ENCODE measurements at regions not wholly inside any gene's neighbourhood (a gene's known extent, or its start where the extent isn't known, plus 50 kb on each side); places are given as distances from the start of the nearest gene placed in this dataset.

DNA sequence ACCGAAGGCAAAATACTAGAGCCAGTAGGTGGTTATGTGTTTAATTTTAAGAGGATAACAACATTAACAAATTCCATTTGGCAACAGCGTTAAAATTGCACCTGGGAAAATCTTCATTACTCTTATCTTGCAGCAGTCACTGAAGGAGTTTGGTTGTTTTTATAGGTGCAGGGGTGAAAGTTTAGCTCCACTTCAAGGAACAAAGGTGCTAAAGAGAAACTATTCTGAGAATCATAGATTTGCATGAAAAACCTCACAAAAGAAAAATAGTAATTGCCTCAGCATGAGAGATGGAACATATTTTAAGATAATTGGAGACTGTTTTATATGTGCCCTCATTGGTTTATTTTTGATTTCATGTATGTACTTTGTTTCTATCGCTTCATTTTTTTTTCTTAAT is 444.4 kb downstream of the UTRN start:
- DNase-seq (ENCODE audit: extremely low spot score, insufficient read length, low read depth) (no peak), FAIRE-seq (peak; percentile 78)

DNA sequence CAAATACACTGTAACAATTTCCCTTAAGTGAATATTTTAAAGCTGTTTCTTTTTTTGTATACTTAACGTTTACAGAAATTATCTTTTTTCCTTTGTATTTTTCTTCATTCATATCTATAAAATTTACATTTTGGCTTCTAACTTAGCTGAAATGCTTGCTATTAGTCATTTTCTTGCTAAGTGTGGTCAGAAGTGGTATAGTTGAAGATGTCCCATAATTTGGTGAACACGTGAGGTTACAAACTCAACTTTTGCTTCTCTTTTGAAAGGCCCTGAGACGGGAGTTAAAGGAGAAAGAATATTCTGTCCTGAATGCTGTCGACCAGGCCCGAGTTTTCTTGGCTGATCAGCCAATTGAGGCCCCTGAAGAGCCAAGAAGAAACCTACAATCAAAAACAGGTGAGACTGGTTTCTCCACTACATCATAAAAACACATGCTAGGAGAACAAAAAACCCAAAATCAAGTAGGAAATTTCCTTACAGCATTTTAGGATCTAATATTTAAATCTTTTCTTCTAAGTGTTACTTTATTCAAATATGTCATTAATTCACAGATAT is 445.0 kb downstream of the UTRN start:
- FAIRE-seq, result peak; percentile 65
- DNase-seq (ENCODE audit: extremely low spot score, insufficient read length, low read depth), result no peak

DNA sequence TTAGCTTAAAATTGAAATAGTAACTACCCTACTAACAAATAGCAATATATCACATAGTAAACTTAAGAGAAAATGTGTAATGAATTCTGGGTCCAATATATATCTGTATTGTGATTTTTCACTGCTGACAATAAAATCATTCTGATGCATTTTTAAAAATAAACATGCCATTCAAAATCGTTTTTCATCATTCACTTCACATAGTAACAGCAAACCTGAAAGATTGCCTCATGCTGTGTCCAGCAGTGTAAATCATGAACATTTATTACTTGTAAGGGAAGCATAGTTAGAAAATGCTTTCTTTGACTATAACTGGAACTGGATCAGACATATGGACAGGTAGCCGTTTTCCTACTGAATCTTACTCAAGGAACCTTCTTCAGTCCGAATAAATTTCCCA is 446.1 kb downstream of the UTRN start:
- no peak for FAIRE-seq

DNA sequence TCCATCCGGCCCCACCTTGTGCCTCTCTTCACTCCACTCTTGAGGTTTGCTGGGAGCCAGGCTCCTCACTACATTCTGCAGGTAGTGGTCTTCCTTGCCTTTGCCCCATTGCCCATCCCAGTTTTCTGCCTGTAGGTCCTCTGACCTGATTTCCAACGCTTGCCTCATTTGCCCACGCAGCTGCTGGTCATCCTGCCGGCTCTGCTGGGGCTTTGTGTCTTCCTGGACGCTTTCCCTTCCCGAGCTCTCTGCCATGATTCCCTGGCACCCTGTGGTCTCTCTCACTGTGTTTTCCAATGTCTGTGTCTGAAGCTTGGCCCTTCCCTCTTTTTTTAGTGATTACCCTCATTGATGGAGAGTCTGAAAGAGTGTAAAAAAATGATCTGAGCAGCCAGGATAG is 451.6 kb downstream of the UTRN start:
- no peak for FAIRE-seq
- no peak for DNase-seq (ENCODE audit: extremely low spot score, insufficient read length, low read depth)

More for the DNA sequence above, 446.1 kb downstream of the UTRN start:
- no peak for DNase-seq (ENCODE audit: extremely low spot score, insufficient read length, low read depth)

DNA sequence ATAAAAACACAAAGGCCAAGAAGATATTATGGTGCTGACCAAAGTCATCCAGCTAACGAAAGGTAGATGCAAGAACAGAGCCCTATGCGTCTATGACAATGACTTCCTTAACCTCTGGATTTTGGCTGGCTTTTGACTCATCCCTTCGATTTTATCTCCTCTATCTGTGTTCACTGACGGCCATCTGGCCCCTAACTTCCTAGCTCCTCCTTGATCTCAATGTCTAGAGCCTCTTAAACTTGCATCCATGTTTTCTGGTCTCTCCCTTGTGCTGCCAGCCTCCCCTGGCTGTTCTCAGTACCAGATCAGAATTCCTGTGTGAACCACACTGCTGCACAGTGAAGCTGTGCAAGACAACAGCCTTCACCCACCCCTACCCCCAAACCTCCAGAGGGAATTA is 452.9 kb downstream of the UTRN start:
- FAIRE-seq, result no peak
- no peak for DNase-seq (ENCODE audit: extremely low spot score, insufficient read length, low read depth)

DNA sequence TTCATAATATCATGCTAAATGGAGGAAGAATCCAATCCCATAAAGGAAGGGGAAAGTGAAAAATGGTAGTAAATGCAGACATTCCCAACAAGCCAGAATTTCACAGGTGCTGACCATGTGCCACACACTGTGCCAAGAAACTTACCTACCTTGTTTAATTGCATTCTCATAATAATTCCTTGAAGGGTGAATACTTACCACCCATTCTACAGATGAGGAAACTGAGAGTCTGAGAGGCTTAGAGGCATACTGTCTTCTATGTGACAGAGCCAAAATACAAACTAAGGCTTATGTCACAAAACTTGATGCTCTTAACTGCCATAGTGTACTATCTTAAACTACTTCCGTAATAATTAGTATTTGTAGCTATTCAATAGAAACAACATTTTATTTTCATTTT is 454.7 kb downstream of the UTRN start:
- FAIRE-seq, result peak; percentile 18
- no peak for DNase-seq (ENCODE audit: extremely low spot score, insufficient read length, low read depth)

DNA sequence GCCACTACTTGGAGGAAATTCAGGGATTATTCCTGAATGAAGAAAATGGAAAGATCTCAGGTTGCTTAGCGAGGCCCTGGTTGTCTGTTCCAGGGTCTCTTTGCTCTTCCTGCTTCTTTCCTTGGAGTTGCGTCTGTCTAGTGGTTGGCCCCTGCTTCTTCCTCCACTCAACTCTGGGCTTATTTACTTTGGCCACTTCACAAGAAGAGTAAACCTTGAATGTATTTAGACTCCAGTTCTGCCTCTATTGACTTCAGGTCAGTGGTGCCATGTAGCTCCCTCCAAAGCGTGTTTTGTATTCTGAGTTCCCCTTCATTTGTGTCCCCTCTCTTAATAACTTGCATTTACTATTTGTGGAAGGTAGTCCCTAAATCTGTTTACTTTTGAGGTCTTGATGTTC is 456.5 kb downstream of the UTRN start:
- DNase-seq (ENCODE audit: extremely low spot score, insufficient read length, low read depth) (no peak), FAIRE-seq (no peak)

DNA sequence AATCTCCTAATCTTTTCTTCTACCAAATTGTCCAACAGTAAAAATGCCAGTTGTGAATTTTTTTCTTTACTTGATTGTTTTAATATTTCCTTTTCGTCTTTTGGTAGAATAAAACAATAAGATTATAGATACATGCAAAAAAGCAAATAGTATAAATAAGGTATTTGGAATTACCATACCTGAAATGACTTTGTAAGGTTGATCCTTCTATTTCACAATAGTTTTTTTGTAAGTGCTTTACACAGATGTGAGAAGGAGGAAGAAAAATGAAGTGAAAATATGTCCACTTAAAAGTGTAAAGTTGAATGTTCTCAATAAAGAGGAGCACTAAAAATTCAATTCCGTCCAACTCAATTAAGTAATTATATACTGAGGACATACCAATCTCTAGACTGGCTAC is 457.6 kb downstream of the UTRN start:
- FAIRE-seq (no peak), DNase-seq (ENCODE audit: extremely low spot score, insufficient read length, low read depth) (no peak)

DNA sequence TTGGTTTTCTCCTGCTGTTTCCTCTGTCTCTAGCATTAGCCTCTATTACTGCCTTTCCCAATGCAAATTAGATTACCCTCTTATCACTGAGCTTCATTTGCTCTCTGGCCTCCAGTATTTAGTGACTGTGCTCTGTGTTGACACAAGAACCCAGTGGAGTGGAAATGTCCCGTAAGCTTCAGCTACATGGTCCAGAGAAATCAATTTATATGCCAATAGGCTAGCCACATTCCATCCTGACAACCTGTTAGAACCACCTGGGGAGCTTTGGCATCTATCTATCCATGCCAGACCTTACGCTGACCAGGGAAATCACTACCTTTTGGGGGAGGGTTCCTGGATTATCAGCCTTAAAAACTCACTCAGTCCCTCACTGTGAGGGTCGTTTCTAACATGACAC is 459.6 kb downstream of the UTRN start:
- DNase-seq (ENCODE audit: extremely low spot score, insufficient read length, low read depth), result no peak
- no peak for FAIRE-seq

DNA sequence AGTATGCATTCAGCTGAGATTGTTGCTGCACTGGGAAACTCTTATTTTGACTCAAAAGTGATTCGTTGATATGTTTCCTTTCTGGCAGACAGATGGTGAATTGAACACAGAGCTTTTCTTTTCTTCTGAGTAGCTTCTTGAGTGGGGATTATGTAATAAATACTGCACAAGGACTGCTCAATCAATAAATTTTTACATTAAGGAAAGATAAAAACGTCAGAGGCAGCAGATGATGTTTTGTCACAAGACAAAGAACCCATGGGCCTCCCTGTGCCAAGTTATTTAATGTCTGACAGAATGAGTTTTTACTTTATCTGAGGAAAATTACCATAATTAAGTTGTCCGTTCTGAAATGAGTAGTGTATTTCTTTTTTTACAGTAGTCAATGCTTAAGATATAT is 460.3 kb downstream of the UTRN start:
- DNase-seq (ENCODE audit: extremely low spot score, insufficient read length, low read depth) (no peak), FAIRE-seq (no peak)

DNA sequence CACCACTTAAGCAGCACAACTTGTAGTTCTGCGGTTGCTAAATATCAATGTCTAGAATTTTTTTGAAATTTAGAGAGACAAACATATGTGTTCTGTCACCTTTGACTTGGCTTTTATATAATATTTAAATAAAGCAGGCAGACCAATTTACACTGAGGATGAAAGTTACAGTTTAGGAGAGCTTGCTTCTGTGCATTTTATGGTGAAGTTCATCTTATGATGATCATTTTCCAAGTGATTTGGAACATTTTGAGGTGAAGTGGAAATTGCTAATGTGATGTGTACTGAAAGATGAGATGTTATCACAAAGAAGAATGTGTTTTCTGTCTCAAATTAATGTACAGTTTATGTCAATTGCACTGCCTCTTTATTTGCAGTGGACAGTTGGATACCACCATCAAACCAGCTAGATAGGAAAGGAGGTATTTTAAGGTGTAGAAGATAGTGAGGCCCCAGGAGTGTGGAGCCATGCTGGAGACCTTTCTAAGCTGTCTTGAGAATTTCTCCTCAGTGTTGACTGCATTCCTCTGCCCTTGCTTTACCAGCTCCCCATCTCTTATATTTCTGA is 461.9 kb downstream of the UTRN start:
- FAIRE-seq (no peak), DNase-seq (ENCODE audit: extremely low spot score, insufficient read length, low read depth) (no peak)

DNA sequence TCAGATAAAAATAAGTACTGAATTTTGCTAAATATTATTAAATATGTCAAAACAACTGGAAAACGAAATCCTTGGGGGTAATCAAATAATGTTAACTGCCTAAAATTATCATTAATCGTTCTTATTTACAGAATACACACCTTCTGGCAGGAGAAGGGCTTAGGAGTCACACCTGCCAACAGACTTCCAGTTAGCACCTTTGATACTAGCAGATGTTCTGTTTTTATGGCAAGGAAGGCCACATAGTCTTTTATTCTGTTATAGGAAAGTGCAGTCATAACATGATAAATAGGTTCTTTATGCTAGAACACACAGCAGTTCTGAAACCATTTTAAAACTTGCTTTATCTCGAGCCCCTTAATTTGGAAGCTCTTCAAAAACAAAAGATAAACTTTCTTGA is 464.1 kb downstream of the UTRN start:
- DNase-seq (ENCODE audit: extremely low spot score, insufficient read length, low read depth) (no peak), FAIRE-seq (no peak)

DNA sequence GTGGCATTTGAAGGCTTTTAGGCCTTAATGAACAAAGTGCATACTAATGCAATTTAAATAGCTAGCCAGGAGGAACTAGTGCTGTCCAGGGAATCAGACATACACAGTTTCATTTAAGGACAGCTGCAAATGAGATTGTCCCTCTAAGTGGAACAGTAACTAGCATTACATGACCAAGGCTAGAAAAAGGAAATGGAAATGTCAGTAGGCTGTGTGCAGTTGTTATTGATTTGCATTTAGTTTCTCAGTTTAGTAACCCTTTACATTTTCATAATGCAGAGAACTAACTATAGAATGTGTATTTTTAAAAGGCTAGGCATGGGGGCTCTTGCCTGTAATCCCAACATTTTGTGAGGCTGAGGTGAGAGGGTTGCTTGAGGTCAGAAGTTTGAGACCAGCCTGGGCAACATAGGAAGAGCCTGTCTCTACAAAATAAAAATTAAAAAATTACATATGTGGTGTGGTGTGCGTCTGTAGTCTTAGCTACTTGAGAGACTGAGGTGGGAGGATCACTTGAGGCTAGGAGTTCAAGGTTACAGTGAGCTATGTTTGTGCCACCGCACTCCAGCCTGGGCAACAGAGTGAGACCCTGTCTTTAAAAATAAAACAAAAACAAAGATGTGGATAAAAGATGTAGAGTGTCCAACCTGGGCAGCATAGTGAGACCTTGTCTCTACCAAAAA is 468.0 kb downstream of the UTRN start:
- no peak for DNase-seq (ENCODE audit: extremely low spot score, insufficient read length, low read depth)
- FAIRE-seq, result peak; percentile 90

DNA sequence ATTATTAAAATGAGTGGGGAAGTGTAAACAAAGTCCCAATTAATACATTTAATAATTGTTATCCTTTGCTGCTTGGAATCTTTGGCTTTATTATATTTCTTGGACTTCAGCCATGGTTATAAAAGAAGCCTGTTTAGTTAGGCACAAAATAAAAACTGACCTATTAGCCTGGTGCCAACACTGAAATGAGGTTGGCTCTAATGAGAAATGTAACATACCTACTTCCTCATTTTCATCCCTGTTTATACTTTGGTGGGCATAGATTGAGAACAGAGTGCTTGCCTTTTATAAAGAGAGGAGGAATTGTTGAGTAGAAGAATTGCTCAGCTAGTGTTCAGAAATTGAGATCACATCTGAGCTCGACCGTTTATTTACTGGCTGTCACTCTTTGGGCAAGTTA is 471.3 kb downstream of the UTRN start:
- no peak for FAIRE-seq
- no peak for DNase-seq (ENCODE audit: extremely low spot score, insufficient read length, low read depth)

DNA sequence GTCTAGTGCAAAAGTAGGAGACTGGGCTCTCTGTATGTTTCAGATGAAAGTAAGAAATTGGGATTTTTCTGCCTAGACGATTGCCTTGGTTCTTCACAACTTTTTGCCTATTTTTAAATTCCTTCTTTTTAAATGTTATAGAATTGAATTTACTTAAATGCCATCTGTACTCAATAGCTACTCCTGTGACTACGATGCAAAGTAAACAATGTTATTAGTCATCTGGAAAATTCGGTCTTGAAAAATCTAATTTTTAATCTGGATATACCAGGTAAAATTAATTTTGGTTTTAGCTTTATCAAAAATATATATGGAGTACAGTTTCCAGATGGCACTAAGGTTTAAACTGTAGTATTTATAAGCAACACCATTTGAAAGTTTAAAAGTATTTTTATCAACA is 472.2 kb downstream of the UTRN start:
- FAIRE-seq (no peak), DNase-seq (ENCODE audit: extremely low spot score, insufficient read length, low read depth) (no peak)

DNA sequence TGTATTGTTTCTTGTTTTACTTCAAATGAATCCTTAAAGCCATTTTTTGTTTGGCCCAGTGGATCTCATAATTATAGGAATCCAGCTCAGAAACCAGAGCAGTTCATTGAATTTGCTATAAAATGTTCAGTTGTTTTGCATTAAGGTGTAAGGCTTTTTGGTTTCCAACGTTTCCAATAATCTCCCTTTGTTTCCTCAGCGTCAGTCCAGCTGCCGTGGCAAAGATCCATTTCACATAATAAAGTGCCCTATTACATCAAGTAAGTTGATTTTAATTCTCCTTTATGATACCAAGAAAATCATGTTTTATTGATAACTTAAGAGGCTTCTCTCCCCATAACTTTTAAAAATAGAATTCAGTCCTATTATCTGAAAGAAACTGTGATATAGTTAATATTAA is 472.6 kb downstream of the UTRN start:
- no peak for DNase-seq (ENCODE audit: extremely low spot score, insufficient read length, low read depth)
- no peak for FAIRE-seq

DNA sequence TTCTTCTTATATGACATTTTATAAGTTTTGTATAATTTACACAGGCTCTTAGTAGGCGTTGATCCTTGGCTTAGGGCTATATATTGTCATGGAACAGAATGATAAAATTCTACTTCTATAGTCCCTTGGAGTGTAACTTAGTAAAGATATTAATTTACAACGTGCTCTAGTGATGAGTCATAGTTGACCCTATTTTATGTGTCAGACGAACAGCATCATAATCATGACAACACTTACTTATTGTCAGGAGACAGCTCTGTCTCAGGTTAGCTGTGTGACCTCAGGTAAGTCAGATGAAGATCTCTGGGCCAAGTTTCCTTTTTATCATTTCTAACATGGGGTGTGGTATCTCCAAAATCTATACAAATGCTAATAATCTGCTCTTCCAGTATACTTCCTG is 473.5 kb downstream of the UTRN start:
- peak; percentile 42 for FAIRE-seq
- DNase-seq (ENCODE audit: extremely low spot score, insufficient read length, low read depth), result no peak

DNA sequence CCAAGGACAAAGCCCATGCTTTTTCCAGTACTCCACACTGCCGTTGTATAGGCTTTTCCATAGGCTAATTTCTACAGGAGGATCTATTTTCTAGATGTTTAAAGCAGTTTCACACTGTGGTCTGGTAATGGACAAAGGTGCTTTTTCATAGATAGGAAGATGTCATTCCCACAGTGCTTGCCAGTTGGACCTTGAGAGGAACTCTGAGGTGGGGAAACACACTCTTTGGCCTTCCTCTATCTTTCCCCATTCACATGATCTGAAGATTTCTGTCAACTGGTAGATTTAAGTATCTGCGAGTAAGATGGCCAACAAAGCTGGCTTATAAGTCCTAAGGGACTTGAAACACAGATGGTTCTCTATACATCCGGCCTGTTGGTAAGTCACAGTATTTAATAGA is 477.3 kb downstream of the UTRN start:
- no peak for FAIRE-seq
- no peak for DNase-seq (ENCODE audit: extremely low spot score, insufficient read length, low read depth)

DNA sequence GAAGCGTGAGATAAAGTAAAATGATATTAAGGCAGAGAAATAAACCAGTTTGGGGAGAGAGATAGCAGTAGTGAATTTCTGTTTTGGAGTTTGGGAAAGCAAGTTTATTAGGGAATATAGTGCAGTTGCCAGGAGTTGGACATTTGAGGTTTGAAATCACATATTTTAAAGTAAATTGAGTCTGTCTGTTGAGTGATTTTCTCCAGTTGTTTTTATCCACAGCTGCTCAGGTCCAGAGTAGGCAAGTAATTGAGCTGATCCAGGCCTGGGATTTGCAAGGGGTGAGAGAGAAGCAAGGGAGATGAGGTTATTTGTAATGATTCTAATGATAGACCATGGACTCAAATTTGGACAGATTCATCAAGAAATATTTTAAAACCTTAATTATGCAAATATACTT is 481.9 kb downstream of the UTRN start:
- DNase-seq (ENCODE audit: extremely low spot score, insufficient read length, low read depth) (no peak), FAIRE-seq (no peak)

DNA sequence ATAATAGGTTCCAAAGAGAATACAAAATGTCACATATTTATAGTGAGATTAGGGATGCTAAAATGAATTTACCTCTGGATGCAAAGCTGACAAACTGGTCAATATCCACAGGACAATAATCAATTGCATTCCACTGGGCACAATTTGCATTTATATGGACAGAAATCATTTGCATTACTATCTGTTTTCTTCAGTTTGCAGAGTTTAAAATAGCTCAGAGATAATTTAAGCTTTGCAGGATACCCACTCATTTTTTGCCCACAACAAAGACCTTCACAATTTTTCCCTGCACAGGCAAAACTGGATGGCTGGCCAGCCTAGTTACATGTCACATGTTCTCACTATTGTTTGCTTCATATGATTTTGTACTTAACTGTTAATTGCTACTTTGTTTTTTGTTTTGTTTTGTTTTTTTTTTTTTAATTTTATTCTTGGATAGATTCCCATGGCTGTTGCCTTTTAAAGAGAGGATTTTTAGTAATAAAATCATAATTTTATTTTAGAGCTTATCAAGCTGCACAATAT is 483.5 kb downstream of the UTRN start:
- FAIRE-seq (no peak), DNase-seq (ENCODE audit: extremely low spot score, insufficient read length, low read depth) (no peak)

DNA sequence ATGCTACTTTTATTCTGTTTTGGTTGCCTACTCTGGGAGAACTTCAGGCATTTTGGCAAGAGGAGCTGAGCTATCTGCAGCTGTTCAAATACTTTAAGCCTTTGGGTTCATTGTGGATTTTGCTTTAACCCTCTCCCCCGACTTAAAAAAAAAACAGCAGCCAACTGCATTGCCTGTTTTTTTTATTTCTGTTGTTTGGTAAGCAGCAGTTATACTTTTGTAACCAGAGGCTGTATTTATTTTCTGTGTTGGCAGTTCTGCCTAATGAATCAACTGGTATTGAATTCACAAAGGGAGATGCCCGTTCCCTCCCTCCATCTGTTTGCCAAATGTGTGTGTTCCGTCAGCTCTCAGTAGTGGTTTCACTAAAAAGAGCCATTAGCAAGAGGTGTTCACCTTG is 484.0 kb downstream of the UTRN start:
- DNase-seq (ENCODE audit: extremely low spot score, insufficient read length, low read depth) (no peak), FAIRE-seq (no peak)
